HEK293T (cell line): ENCODE measurements at regions not wholly inside any gene's neighbourhood (a gene's known extent, or its start where the extent isn't known, plus 50 kb on each side); places are given as distances from the start of the nearest gene placed in this dataset.

Experiments
- ARNT ChIP-seq: fragments of 450-650 bp; IDR thresholded peaks from 2 replicates; pipeline ENCODE4 v1.6.1; 2017; ENCODE audit warnings: mild to moderate bottlenecking
- FOXA1 ChIP-seq: fragments of 450-650 bp; IDR thresholded peaks from 2 replicates; pipeline ENCODE4 v1.6.1; 2016; ENCODE audit warnings: mild to moderate bottlenecking

DNA sequence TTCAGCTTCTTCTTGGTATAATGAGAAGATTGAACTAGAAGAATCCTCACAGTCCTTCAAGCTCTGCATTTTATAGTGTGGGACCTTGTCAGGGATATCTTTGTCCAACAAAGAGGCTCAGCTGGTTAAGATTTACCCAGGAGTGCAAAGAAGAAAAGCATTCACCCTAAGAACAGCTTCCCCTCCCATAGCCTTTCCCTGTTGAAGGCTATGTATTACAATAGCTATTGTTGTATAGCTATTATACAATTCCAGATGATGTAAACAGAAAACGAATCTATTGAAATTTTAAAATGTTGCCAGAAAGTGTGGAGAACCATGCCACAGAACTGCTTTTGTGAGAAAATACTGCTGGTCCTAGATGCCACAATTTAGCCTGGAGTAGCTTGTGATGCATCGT is 85.5 kb upstream of the CNKSR3 start:
- TF ChIP-seq FOXA1 (no peak), ARNT (no peak)
